HEK293T (cell line): ENCODE measurements at regions not wholly inside any gene's neighbourhood (a gene's known extent, or its start where the extent isn't known, plus 50 kb on each side); places are given as distances from the start of the nearest gene placed in this dataset.

Source experiments
- BHLHE40 ChIP-seq: fragments of 450-650 bp; IDR thresholded peaks from 2 replicates; pipeline ENCODE4 v1.6.1; 2016; ENCODE audit warnings: mild to moderate bottlenecking, moderate library complexity, borderline replicate concordance
- FOXM1 ChIP-seq: fragments of 450-650 bp; IDR thresholded peaks from 2 replicates; pipeline ENCODE4 v1.6.1; 2017; ENCODE audit warnings: mild to moderate bottlenecking, borderline replicate concordance
- HDGF ChIP-seq: fragments of 450-650 bp; IDR thresholded peaks from 2 replicates; pipeline ENCODE4 v1.6.1; 2017; ENCODE audit warnings: antibody characterized with exemption, borderline replicate concordance
- LEF1 ChIP-seq: fragments of 450-650 bp; IDR thresholded peaks from 2 replicates; pipeline ENCODE4 v1.6.1; 2017; ENCODE audit warnings: mild to moderate bottlenecking, borderline replicate concordance
- NFRKB ChIP-seq: fragments of 450-650 bp; IDR thresholded peaks from 2 replicates; pipeline ENCODE4 v1.6.1; 2016; ENCODE audit warnings: mild to moderate bottlenecking, moderate library complexity
- SP1 ChIP-seq: fragments of 450-650 bp; IDR thresholded peaks from 2 replicates; pipeline ENCODE4 v1.6.1; 2017
- SUZ12 ChIP-seq: fragments of 450-650 bp; IDR thresholded peaks from 2 replicates; pipeline ENCODE4 v1.6.1; 2016; ENCODE audit warnings: mild to moderate bottlenecking
- TF ChIP-seq, protein P1 (sequence below): fragments of 450-650 bp; IDR thresholded peaks from 2 replicates; pipeline ENCODE4 v1.6.1; 2016

DNA sequence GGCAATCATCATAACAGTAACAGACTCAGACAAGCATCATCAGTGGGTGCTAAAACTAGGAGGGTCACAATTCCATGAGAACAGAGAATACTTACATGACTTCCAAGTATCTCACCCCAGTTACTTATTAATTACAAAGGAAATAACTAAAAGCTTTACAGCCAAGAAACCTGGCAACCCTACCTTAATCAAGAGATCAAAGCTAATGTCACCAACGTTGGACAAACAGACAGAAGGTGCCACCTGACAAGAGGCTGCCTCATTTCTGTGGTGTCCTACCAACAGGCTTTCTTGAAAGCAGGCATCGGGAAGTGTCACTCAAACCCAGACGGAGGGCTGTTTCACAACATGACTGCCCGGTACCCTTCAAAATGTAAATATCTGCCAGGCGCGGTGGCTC is 84.6 kb downstream of the RMI2 start:
- no peak for TF ChIP-seq NFRKB
- TF ChIP-seq, protein P1, sequence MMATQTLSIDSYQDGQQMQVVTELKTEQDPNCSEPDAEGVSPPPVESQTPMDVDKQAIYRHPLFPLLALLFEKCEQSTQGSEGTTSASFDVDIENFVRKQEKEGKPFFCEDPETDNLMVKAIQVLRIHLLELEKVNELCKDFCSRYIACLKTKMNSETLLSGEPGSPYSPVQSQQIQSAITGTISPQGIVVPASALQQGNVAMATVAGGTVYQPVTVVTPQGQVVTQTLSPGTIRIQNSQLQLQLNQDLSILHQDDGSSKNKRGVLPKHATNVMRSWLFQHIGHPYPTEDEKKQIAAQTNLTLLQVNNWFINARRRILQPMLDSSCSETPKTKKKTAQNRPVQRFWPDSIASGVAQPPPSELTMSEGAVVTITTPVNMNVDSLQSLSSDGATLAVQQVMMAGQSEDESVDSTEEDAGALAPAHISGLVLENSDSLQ, result no peak
- TF ChIP-seq FOXM1, result no peak
- no peak for TF ChIP-seq HDGF
- TF ChIP-seq BHLHE40, result no peak
- TF ChIP-seq SUZ12, result no peak
- no peak for TF ChIP-seq SP1
- TF ChIP-seq LEF1, result no peak
